SU-DHL-6 (cell line): ENCODE measurements at regions not wholly inside any gene's neighbourhood (a gene's known extent, or its start where the extent isn't known, plus 50 kb on each side); places are given as distances from the start of the nearest gene placed in this dataset.

Experiments used
- CTCF ChIP-seq: fragments of 200-600 bp; sonication (generic); IDR thresholded peaks from one replicate; pipeline ENCODE4 v1.5.1; 2017; ENCODE audit warnings: antibody characterized with exemption, mild to moderate bottlenecking, low read length, moderate library complexity; ENCODE audit not compliant: insufficient read depth, poor library complexity, severe bottlenecking
- EZH2phosphoT487 ChIP-seq: fragments of 200-600 bp; sonication (generic), shearing (Covaris generic); conservative IDR thresholded peaks from 2 replicates; pipeline ENCODE4 v1.6.1; 2018; ENCODE audit warnings: mild to moderate bottlenecking, antibody characterized with exemption, low read length, moderate library complexity, mixed read lengths

DNA sequence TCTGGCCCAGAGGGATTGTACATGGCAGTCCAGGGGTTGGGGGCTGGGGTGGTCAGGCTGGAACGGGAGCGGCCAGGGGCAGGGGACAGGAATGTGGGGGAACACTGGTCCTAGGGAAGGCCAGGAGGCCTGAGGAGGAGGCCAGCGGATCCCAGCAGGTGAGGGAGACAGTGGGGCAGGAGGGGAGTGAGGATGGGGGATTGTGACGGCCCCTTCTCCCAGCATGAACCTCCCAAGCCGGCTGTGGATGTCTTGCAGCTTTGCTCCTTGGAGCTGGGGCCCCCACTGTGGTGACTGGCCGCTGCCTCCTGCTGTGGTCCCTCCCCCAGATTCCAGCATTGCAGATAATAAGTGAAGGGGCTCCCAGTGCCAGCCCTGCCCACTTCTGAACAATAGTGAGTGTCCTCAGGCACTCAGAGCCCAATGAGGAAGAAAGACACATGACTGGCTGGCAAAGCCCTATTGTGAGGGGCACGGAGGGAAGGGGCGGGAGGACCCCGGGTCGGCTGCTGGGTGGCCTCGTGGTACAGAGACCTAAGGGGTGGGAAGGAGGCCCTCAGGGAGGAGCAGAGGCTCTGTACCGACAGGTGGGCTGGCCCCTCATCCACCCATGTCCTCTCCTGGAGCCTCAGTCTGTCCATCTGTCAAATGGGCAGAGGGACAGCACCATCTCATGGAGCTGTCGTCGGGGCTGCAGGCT, 215.0 kb downstream of the KIF26A start:
- no peak for TF ChIP-seq CTCF
- TF ChIP-seq EZH2phosphoT487, result no peak
